ENCODE measurements at regions not wholly inside any gene's neighbourhood (a gene's known extent, or its start where the extent isn't known, plus 50 kb on each side); places are given as distances from the start of the nearest gene placed in this dataset.

- no peak for TF ChIP-seq BRF1 (IDR thresholded peaks at IDR 0.05; ENCODE audit: borderline replicate concordance, extremely low read depth, insufficient read length)
- TF ChIP-seq SP2 (IDR thresholded peaks at IDR 0.05; ENCODE audit: extremely low read depth, low read depth, low read length, poor library complexity, severe bottlenecking), result no peak
- no peak for TF ChIP-seq ZNF212 (CRISPR knock-in tag; IDR thresholded peaks at IDR 0.05)
- no peak for TF ChIP-seq CSDE1 (IDR thresholded peaks at IDR 0.05)
- TF ChIP-seq, protein P1, sequence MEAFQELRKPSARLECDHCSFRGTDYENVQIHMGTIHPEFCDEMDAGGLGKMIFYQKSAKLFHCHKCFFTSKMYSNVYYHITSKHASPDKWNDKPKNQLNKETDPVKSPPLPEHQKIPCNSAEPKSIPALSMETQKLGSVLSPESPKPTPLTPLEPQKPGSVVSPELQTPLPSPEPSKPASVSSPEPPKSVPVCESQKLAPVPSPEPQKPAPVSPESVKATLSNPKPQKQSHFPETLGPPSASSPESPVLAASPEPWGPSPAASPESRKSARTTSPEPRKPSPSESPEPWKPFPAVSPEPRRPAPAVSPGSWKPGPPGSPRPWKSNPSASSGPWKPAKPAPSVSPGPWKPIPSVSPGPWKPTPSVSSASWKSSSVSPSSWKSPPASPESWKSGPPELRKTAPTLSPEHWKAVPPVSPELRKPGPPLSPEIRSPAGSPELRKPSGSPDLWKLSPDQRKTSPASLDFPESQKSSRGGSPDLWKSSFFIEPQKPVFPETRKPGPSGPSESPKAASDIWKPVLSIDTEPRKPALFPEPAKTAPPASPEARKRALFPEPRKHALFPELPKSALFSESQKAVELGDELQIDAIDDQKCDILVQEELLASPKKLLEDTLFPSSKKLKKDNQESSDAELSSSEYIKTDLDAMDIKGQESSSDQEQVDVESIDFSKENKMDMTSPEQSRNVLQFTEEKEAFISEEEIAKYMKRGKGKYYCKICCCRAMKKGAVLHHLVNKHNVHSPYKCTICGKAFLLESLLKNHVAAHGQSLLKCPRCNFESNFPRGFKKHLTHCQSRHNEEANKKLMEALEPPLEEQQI (IDR thresholded peaks at IDR 0.05), result no peak
- TF ChIP-seq MTF1 (CRISPR knock-in tag; IDR thresholded peaks at IDR 0.05; ENCODE audit: borderline replicate concordance), result no peak
- no peak for TF ChIP-seq GATA2 (CRISPR knock-in tag; IDR thresholded peaks at IDR 0.05)
- TF ChIP-seq LCOR (CRISPR knock-in tag; IDR thresholded peaks at IDR 0.05), result no peak
- TF ChIP-seq RHOXF2B (CRISPR knock-in tag; conservative IDR thresholded peaks at IDR 0.05), result no peak
- TF ChIP-seq, protein P2, sequence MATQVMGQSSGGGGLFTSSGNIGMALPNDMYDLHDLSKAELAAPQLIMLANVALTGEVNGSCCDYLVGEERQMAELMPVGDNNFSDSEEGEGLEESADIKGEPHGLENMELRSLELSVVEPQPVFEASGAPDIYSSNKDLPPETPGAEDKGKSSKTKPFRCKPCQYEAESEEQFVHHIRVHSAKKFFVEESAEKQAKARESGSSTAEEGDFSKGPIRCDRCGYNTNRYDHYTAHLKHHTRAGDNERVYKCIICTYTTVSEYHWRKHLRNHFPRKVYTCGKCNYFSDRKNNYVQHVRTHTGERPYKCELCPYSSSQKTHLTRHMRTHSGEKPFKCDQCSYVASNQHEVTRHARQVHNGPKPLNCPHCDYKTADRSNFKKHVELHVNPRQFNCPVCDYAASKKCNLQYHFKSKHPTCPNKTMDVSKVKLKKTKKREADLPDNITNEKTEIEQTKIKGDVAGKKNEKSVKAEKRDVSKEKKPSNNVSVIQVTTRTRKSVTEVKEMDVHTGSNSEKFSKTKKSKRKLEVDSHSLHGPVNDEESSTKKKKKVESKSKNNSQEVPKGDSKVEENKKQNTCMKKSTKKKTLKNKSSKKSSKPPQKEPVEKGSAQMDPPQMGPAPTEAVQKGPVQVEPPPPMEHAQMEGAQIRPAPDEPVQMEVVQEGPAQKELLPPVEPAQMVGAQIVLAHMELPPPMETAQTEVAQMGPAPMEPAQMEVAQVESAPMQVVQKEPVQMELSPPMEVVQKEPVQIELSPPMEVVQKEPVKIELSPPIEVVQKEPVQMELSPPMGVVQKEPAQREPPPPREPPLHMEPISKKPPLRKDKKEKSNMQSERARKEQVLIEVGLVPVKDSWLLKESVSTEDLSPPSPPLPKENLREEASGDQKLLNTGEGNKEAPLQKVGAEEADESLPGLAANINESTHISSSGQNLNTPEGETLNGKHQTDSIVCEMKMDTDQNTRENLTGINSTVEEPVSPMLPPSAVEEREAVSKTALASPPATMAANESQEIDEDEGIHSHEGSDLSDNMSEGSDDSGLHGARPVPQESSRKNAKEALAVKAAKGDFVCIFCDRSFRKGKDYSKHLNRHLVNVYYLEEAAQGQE (IDR thresholded peaks at IDR 0.05; ENCODE audit: borderline replicate concordance), result no peak
- TF ChIP-seq, protein P2 (CRISPR knock-in tag; IDR thresholded peaks at IDR 0.05; ENCODE audit: low read depth), result no peak
- no peak for TF ChIP-seq ZNF639 (CRISPR knock-in tag; conservative IDR thresholded peaks at IDR 0.05 in 1 of 2, IDR thresholded peaks at IDR 0.05 in 1 of 2)
- TF ChIP-seq HLTF (IDR thresholded peaks at IDR 0.05), result no peak
Observed at GRCh38 chr9:81377320-81377719, 312.0 kb downstream of the TLE1 start (continued).
